H1 (cell line): ENCODE measurements at regions not wholly inside any gene's neighbourhood (a gene's known extent, or its start where the extent isn't known, plus 50 kb on each side); places are given as distances from the start of the nearest gene placed in this dataset.

Source experiments
- CTCF ChIA-PET: fragments of 300-600 bp; sonication (Branson Sonifier 250); formaldehyde crosslinking; loops from one replicate; lab custom pipeline; 2021; ENCODE audit not compliant: partially characterized antibody; lab: Charles Lee
- POLR2A ChIA-PET: fragments of 300-600 bp; sonication (Branson Sonifier 250); formaldehyde crosslinking; loops from one replicate; lab custom pipeline; 2021; ENCODE audit warnings: inconsistent platforms; ENCODE audit not compliant: partially characterized antibody; lab: Charles Lee
- DNase-seq, 2 experiments: peaks; one replicate each; pipeline versions ENCODE4 v3.0.0 to v3.0.0-alpha.2; 2010 to 2022; ENCODE audit warnings: low spot score in 2 of 2, low read depth in 1 of 2, mixed read lengths in 1 of 2
- FAIRE-seq: peaks from 2 replicates; lab custom pipeline; 2011; peaks lifted over from hg19 to GRCh38; lab: Jason Lieb, UNC
- H2AFZ ChIP-seq: 2 replicates; pipeline ENCODE4 v1.8.1; 2012; ENCODE audit warnings: low read length, inconsistent platforms
- H2AK5ac ChIP-seq: 2 replicates; pipeline ENCODE4 v1.6.1; 2013; ENCODE audit warnings: low read depth, low read length
- H2BK120ac ChIP-seq: replicated peaks from 2 replicates; pipeline ENCODE3; 2013; ENCODE audit warnings: low read depth, low read length, inconsistent platforms
- H2BK12ac ChIP-seq: 2 replicates; pipeline ENCODE4 v1.6.1; 2013; ENCODE audit warnings: low read depth, low read length
- H2BK15ac ChIP-seq: 2 replicates; pipeline ENCODE4 v1.6.1; 2013; ENCODE audit warnings: low read length
- H2BK20ac ChIP-seq: 2 replicates; pipeline ENCODE4 v1.6.1; 2013; ENCODE audit warnings: low read length
- H2BK5ac ChIP-seq: 2 replicates; pipeline ENCODE4 v1.6.1; 2013; ENCODE audit warnings: low read depth, low read length
- H3K14ac ChIP-seq: 2 replicates; pipeline ENCODE4 v1.6.1; 2013; ENCODE audit warnings: inconsistent platforms; ENCODE audit not compliant: insufficient read length
- H3K18ac ChIP-seq: 2 replicates; pipeline ENCODE4 v1.6.1; 2013; ENCODE audit warnings: low read length; ENCODE audit errors: extremely low read depth
- H3K23ac ChIP-seq: 2 replicates; pipeline ENCODE4 v1.6.1; 2013; ENCODE audit warnings: inconsistent platforms; ENCODE audit not compliant: insufficient read length
- H3K23me2 ChIP-seq: 2 replicates; pipeline ENCODE4 v1.6.1; 2013; ENCODE audit warnings: low read depth, low read length
- H3K27ac ChIP-seq: 2 replicates; pipeline ENCODE4 v1.6.1; 2011; ENCODE audit warnings: low read depth, low read length, inconsistent platforms
- H3K27me3 ChIP-seq, 4 experiments: replicated peaks in 1 of 4; 1 replicate in 1 of 4; 2 replicates in 3 of 4; pipeline versions ENCODE4 v1.6.1 to v1.8.1; 2011 to 2013; ENCODE audit warnings: low read length in 3 of 4, mild to moderate bottlenecking in 3 of 4, inconsistent platforms in 2 of 4, mixed read lengths in 2 of 4, moderate library complexity in 1 of 4; ENCODE audit not compliant: control insufficient read depth in 3 of 4, insufficient read depth in 3 of 4; ENCODE audit errors: extremely low read depth in 1 of 4
- H3K36me3 ChIP-seq, 4 experiments: 2 replicates each; pipeline versions ENCODE4 v1.6.1 to v1.8.1; 2011 to 2013; ENCODE audit warnings: mild to moderate bottlenecking in 4 of 4, low read length in 3 of 4, moderate library complexity in 2 of 4, control low read depth in 1 of 4, inconsistent platforms in 1 of 4; ENCODE audit not compliant: insufficient read depth in 4 of 4, control insufficient read depth in 2 of 4
- H3K4ac ChIP-seq: replicated peaks from 2 replicates; pipeline ENCODE3; 2013; ENCODE audit warnings: low read length, low read depth, mixed read lengths, inconsistent platforms; ENCODE audit not compliant: insufficient read length
- H3K4me1 ChIP-seq, 4 experiments: replicated peaks in 1 of 4; 1 replicate in 1 of 4; 2 replicates in 3 of 4; pipeline versions ENCODE4 v1.6.1 to v1.8.1; 2011 to 2013; ENCODE audit warnings: low read length in 3 of 4, inconsistent platforms in 2 of 4, mixed read lengths in 1 of 4; ENCODE audit not compliant: insufficient read depth in 4 of 4, control insufficient read depth in 3 of 4
- H3K4me2 ChIP-seq, 2 experiments: 2 replicates each; pipeline versions ENCODE4 v1.6.1 to v1.8.1; 2011 to 2013; ENCODE audit warnings: low read depth in 2 of 2, low read length in 2 of 2, control low read depth in 1 of 2, inconsistent platforms in 1 of 2, mild to moderate bottlenecking in 1 of 2; ENCODE audit not compliant: insufficient read depth in 1 of 2
- H3K4me3 ChIP-seq, 4 experiments: fragments of 200-600, 300-600 bp in 1 of 4; sonication (generic), shearing (Covaris generic), sonication (Bioruptor Twin) in 1 of 4; 2 replicates each; pipeline versions ENCODE4 v1.5.1 to v1.8.1; 2011 to 2016; ENCODE audit warnings: low read length in 4 of 4, low read depth in 3 of 4, control low read depth in 2 of 4, inconsistent platforms in 2 of 4, mild to moderate bottlenecking in 2 of 4, mixed read lengths in 1 of 4, moderate library complexity in 1 of 4; ENCODE audit not compliant: insufficient read depth in 2 of 4; ENCODE audit errors: extremely low read depth in 1 of 4
- H3K56ac ChIP-seq: replicated peaks from 2 replicates; pipeline ENCODE3; 2013; ENCODE audit warnings: low read depth, mild to moderate bottlenecking, mixed read lengths, low read length, inconsistent platforms; ENCODE audit not compliant: insufficient read length
- H3K79me1 ChIP-seq: 2 replicates; pipeline ENCODE4 v1.6.1; 2013; ENCODE audit warnings: low read depth, low read length, control low read depth
- H3K79me2 ChIP-seq, 2 experiments: 2 replicates each; pipeline versions ENCODE4 v1.6.1 to v1.8.1; 2012 to 2013; ENCODE audit warnings: low read length in 2 of 2, mild to moderate bottlenecking in 2 of 2, inconsistent platforms in 1 of 2; ENCODE audit not compliant: insufficient read depth in 2 of 2, control insufficient read depth in 1 of 2
- H3K9ac ChIP-seq, 4 experiments: replicated peaks in 1 of 4; 1 replicate in 1 of 4; 2 replicates in 3 of 4; pipeline versions ENCODE4 v1.6.1 to v1.8.1; 2011 to 2013; ENCODE audit warnings: low read depth in 3 of 4, low read length in 3 of 4, control low read depth in 2 of 4, mild to moderate bottlenecking in 2 of 4, moderate library complexity in 2 of 4, inconsistent platforms in 1 of 4; ENCODE audit errors: extremely low read depth in 1 of 4
- H3K9me3 ChIP-seq, 2 experiments: 2 replicates each; pipeline versions ENCODE4 v1.6.1 to v1.8.1; 2012 to 2013; ENCODE audit warnings: mild to moderate bottlenecking in 2 of 2, moderate library complexity in 2 of 2, control low read depth in 1 of 2, inconsistent platforms in 1 of 2, low read depth in 1 of 2, low read length in 1 of 2, mixed read lengths in 1 of 2; ENCODE audit not compliant: insufficient read depth in 2 of 2
- H4K20me1 ChIP-seq, 2 experiments: replicated peaks in 1 of 2; 2 replicates each; pipeline versions ENCODE3 to v1.8.1; 2011 to 2013; ENCODE audit warnings: inconsistent platforms in 2 of 2, low read length in 2 of 2, mild to moderate bottlenecking in 1 of 2; ENCODE audit not compliant: insufficient read depth in 2 of 2, control insufficient read depth in 1 of 2
- H4K5ac ChIP-seq: 2 replicates; pipeline ENCODE4 v1.6.1; 2013; ENCODE audit warnings: low read length, low read depth, mixed read lengths, inconsistent platforms; ENCODE audit not compliant: insufficient read length
- H4K8ac ChIP-seq: 2 replicates; pipeline ENCODE4 v1.8.0; 2013; ENCODE audit warnings: mild to moderate bottlenecking, moderate library complexity, low read length, inconsistent platforms; ENCODE audit not compliant: insufficient read depth; ENCODE audit errors: extremely low read depth
- H4K91ac ChIP-seq: replicated peaks from 2 replicates; pipeline ENCODE3; 2013; ENCODE audit warnings: low read length, mixed read lengths, inconsistent platforms; ENCODE audit not compliant: insufficient read length
- CBX5 ChIP-seq: fragments of 300-800, 300-1000 bp; sonication (generic); IDR thresholded peaks from 2 replicates; pipeline ENCODE4 v1.7.1; 2016; ENCODE audit warnings: antibody characterized with exemption, low read length, low read depth
- HDAC2 ChIP-seq, 2 experiments: fragments of 300-600 bp in 1 of 2; sonication (generic) in 1 of 2; IDR thresholded peaks; 2 replicates each; pipeline ENCODE4 v1.6.1; 2011 to 2012; ENCODE audit warnings: low read depth in 2 of 2, low read length in 2 of 2, mild to moderate bottlenecking in 2 of 2, moderate library complexity in 2 of 2, borderline replicate concordance in 1 of 2, inconsistent platforms in 1 of 2
- KDM1A ChIP-seq: fragments of 200-600, 300-600 bp; sonication (generic); IDR thresholded peaks from 2 replicates; pipeline ENCODE4 v1.7.1; 2016; ENCODE audit warnings: mild to moderate bottlenecking, low read length, borderline replicate concordance
- TEAD4 ChIP-seq: IDR thresholded peaks from 2 replicates; pipeline ENCODE4 v1.6.1; 2012; ENCODE audit warnings: low read depth, low read length, inconsistent platforms, mixed read lengths
- WGBS, 2 experiments: shearing (Covaris generic) in 1 of 2; methylation state at CpG; one replicate each; pipeline versions ENCODE4 v1.1.6 to v1.1.7; 2013 to 2015; ENCODE audit warnings: low lambda C conversion rate in 2 of 2, mixed read lengths in 2 of 2, inconsistent platforms in 1 of 2, low coverage in 1 of 2, missing lambda C conversion rate in 1 of 2; ENCODE audit not compliant: insufficient replicate concordance in 2 of 2, insufficient coverage in 1 of 2, insufficient read length in 1 of 2; ENCODE audit errors: extremely low coverage in 1 of 2, missing lambda C conversion rate in 1 of 2; 5-methylcytosine and 5-hydroxymethylcytosine counted together

GRCh38 chr1:111045033-111045722, 81.5 kb upstream of the LRIF1 start:
- H3K9me3 ChIP-seq, result peaks cover 0 to 2% of the 10 kb centered on the region in 2 experiments; a peak in 3 of 4 replicates
- no peak overlapping the region for H3K4me3 ChIP-seq
- H3K18ac ChIP-seq, result no peak overlapping the region
- no peaks in the 10 kb centered on the region for H3K36me3 ChIP-seq
- no peaks in the 10 kb centered on the region for H3K79me1 ChIP-seq
- no peaks in the 10 kb centered on the region for H3K79me2 ChIP-seq
- H3K4me1 ChIP-seq, result no peaks in the 10 kb centered on the region
- ChIA-PET CTCF (interaction anchor here (0.7 kb wide), 1 partner anchor 24 kb away, joined by 3 read pairs; no protein-coding TSS in a partner anchor), POLR2A (no interaction called here)
- no peak overlapping the region for H3K4me2 ChIP-seq
- H4K5ac ChIP-seq, result no peak overlapping the region
- H2BK12ac ChIP-seq, result no peak overlapping the region
- H2AK5ac ChIP-seq, result no peak overlapping the region
- H4K91ac ChIP-seq, result no peak overlapping the region
- no peak for FAIRE-seq
- no peaks in the 10 kb centered on the region for H3K23me2 ChIP-seq
- H3K23ac ChIP-seq, result no peak overlapping the region
- H2BK5ac ChIP-seq, result no peak overlapping the region
- WGBS, 2 experiments, result 57% methylated on average over 2 of the region's 2 CpGs; no CpG with 5 or more reads in 1 of the 2 experiments
- no peaks in the 10 kb centered on the region for H4K20me1 ChIP-seq
- H3K27me3 ChIP-seq, result no peaks in the 10 kb centered on the region
- no peak overlapping the region for H4K8ac ChIP-seq
- H3K4ac ChIP-seq, result no peak overlapping the region
- no peak overlapping the region for H3K9ac ChIP-seq
- no peak overlapping the region for H3K27ac ChIP-seq
- H2BK120ac ChIP-seq, result no peak overlapping the region
- H2BK20ac ChIP-seq, result no peak overlapping the region
- no peak for DNase-seq
- H2AFZ ChIP-seq, result no peak overlapping the region
- H3K56ac ChIP-seq, result no peak overlapping the region
- no peak overlapping the region for H3K14ac ChIP-seq
- no peak overlapping the region for H2BK15ac ChIP-seq
- no peak for TF ChIP-seq HDAC2 (IDR thresholded peaks at IDR 0.05; ENCODE audit: borderline replicate concordance in 1 of 2, low read depth in 2 of 2, low read length in 2 of 2)
- TF ChIP-seq CBX5, result no peak
- no peak for TF ChIP-seq KDM1A
- TF ChIP-seq TEAD4, result no peak
